PC-3 (cell line): ENCODE measurements at regions not wholly inside any gene's neighbourhood (a gene's known extent, or its start where the extent isn't known, plus 50 kb on each side); places are given as distances from the start of the nearest gene placed in this dataset.
A peak's percentile ranks its signal among the peaks of the same experiment; 100 is the strongest.

ENCODE experiments used
- ATAC-seq: fragments of 200-7000 bp; cut with Tn5 transposase; 2 replicates; pipeline ENCODE4 v1.9.1; 2020; ENCODE audit warnings: mild to moderate bottlenecking, moderate library complexity
- BruUV-seq: library from RNA; stranded (reverse); fragments of 400-500 nt; replicated peaks from 2 replicates; lab custom pipeline; 2021; lab: Mats Ljungman, UMichigan
- CTCF ChIA-PET: fragments of 300-600 bp; sonication (Branson Sonifier 250); formaldehyde crosslinking; loops from one replicate; lab custom pipeline; 2022; ENCODE audit warnings: antibody characterized with exemption; lab: Charles Lee
- POLR2A ChIA-PET: fragments of 300-600 bp; sonication (Branson Sonifier 250); formaldehyde crosslinking; loops from one replicate; lab custom pipeline; 2022; ENCODE audit warnings: antibody characterized with exemption; ENCODE audit not compliant: unreplicated experiment; lab: Charles Lee
- DNase-seq: peaks from one replicate; pipeline ENCODE4 v3.0.0-alpha.2; 2015
- H2AFZ ChIP-seq: fragments of 300-600 bp; sonication (generic); 2 replicates; pipeline ENCODE4 v1.6.0; 2016; ENCODE audit warnings: antibody characterized with exemption, low read length
- H3F3A ChIP-seq: fragments of 300-600 bp; sonication (generic); one replicate; pipeline ENCODE4 v1.6.0; 2017; ENCODE audit warnings: antibody characterized with exemption, low read length, control low read depth, mild to moderate bottlenecking; ENCODE audit not compliant: unreplicated experiment
- H3K27ac ChIP-seq: fragments of 300-600 bp; sonication (generic); 2 replicates; pipeline ENCODE4 v1.5.1; 2016; ENCODE audit warnings: mild to moderate bottlenecking, low read length
- H3K27me3 ChIP-seq: fragments of 300-600 bp; sonication (generic); 2 replicates; pipeline ENCODE4 v1.6.1; 2016; ENCODE audit warnings: low read length, mixed read lengths
- H3K36me3 ChIP-seq: fragments of 300-600 bp; sonication (generic); 2 replicates; pipeline ENCODE4 v1.6.1; 2016; ENCODE audit warnings: low read depth, mixed run types, low read length, mixed read lengths
- H3K4me1 ChIP-seq: fragments of 300-600 bp; sonication (generic); 2 replicates; pipeline ENCODE4 v1.5.1; 2016; ENCODE audit warnings: low read length; ENCODE audit not compliant: insufficient read depth
- H3K4me2 ChIP-seq: fragments of 300-600 bp; sonication (generic); 2 replicates; pipeline ENCODE4 v1.6.0; 2016; ENCODE audit warnings: low read length
- H3K4me3 ChIP-seq: fragments of 300-600 bp; sonication (generic); 2 replicates; pipeline ENCODE4 v1.5.1; 2016; ENCODE audit warnings: mild to moderate bottlenecking, low read length, mixed read lengths
- H3K79me2 ChIP-seq: fragments of 300-600 bp; sonication (generic); 2 replicates; pipeline ENCODE4 v1.6.1; 2017; ENCODE audit warnings: low read length, mixed read lengths
- H3K9ac ChIP-seq: fragments of 300-600 bp; sonication (generic); 2 replicates; pipeline ENCODE4 v1.6.0; 2016; ENCODE audit warnings: mild to moderate bottlenecking, low read length
- H3K9me2 ChIP-seq: fragments of 300-600 bp; sonication (generic); replicated peaks from 2 replicates; pipeline ENCODE4 v1.6.1; 2016; ENCODE audit warnings: mixed run types, low read length, mixed read lengths
- H3K9me3 ChIP-seq: fragments of 300-600 bp; sonication (generic); 2 replicates; pipeline ENCODE4 v1.6.1; 2016; ENCODE audit warnings: low read length, mixed read lengths
- H4K20me1 ChIP-seq: fragments of 300-600 bp; sonication (generic); 2 replicates; pipeline ENCODE4 v1.6.1; 2016; ENCODE audit warnings: low read length, mixed read lengths
- EZH2 ChIP-seq: fragments of 300-600 bp; sonication (generic); IDR thresholded peaks from one replicate; pipeline ENCODE4 v1.6.1; 2017; ENCODE audit warnings: antibody characterized with exemption, mild to moderate bottlenecking, low read length; ENCODE audit not compliant: unreplicated experiment
- EZH2phosphoT487 ChIP-seq: fragments of 300-600 bp; sonication (generic); IDR thresholded peaks from 2 replicates; pipeline ENCODE4 v1.6.1; 2018; ENCODE audit warnings: mild to moderate bottlenecking, antibody characterized with exemption, low read length, borderline replicate concordance
- intact Hi-C: fragments of 100-400 bp; cut with micrococcal nuclease; formaldehyde crosslinking; loops from 2 replicates; pipeline ENCODE4 v1.9.0; 2023
- TF ChIP-seq, protein P1 (sequence below): fragments of 300-600 bp; sonication (generic); conservative IDR thresholded peaks from 2 replicates; pipeline ENCODE4 v1.5.1; 2017; ENCODE audit warnings: antibody characterized with exemption, low read depth, mild to moderate bottlenecking, low read length

DNA sequence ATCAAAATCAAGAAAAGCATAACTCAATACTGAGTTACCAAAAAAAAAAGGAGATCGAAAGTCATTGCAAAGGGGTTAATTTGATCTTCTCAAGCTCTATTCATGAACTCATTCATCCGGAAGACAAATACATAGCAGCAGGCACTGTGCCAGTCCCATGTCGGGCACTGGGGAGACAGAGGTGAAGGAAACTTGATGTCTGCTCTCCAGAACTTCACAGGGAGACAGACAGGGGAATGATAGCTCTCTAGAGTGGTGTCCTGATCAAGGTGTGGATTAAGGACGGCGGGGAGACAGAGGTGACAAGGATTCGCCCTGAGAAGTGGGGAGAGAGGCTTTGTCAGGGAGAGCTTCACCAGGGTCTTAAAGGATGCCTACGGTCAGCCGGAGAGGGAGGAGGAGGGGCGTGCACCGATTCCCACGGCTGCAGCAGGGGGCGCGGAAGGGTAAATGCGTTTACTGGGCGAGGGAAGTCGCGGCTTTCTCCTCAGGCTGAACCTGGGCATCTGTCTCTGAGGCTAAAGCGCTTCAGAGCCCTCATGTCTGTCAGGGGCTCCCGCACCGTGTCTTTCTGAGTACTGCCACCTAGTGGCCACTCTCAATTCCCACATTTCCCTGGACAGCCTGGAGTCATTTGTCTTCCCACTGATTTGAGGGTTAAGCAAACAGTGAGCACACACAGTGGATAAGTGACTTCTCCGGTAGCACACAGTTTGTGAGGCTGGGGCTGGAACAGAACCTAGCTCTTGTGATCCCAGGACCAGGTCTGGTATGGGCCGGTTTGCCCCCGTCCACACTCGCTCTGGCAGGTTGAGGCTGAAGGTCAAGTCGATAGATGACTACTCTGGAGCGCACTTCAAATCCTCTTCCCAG, 152.8 kb downstream of the TENT5C start:
- peak; percentile 94 for ATAC-seq

DNA sequence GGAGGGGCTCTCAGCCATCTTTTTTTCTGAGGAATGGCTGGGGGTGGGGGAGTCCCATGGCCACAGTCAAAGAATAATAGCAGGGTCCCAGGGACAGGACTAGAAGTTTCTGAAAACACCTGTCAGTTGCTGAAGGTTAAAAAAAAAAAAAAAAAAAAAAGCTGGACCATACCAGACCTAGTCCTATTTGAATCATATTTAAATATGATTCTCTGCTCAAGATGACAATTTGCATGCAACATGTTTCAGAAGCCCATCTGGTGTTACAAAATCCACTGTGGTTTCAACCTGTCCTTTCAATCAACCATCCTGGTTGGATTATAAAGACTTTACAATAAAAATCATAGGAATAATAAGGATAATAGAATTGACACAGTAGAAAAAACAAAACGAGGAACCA, 153.7 kb downstream of the TENT5C start:
- Histone ChIP-seq H3K27me3 (no peaks in the 10 kb centered on the region), H3K9me3 (no peaks in the 10 kb centered on the region), H3K9me2 (no peaks in the 10 kb centered on the region), H3K27ac (no peak overlapping the region), H3K4me2 (no peak overlapping the region), H3K4me3 (no peak overlapping the region), H3K4me1 (peaks cover 18% of the 10 kb centered on the region), H3K79me2 (no peaks in the 10 kb centered on the region), H3K9ac (no peak overlapping the region), H4K20me1 (no peaks in the 10 kb centered on the region), H2AFZ (no peak overlapping the region), H3F3A (no peaks in the 10 kb centered on the region), H3K36me3 (no peaks in the 10 kb centered on the region)
- ChIA-PET POLR2A (interaction anchor here (0.6 kb wide), 1 partner anchor 93 kb away, joined by 3 read pairs; no protein-coding TSS in a partner anchor), CTCF (interaction anchor here (0.6 to 1.1 kb wide), 3 partner anchors 62 to 1883 kb away, joined by 3 to 6 read pairs (median 4); no protein-coding TSS in a partner anchor)
- BruUV-seq = no TSS peak
- no peak for DNase-seq
- no peak for TF ChIP-seq EZH2
- no peak for TF ChIP-seq EZH2phosphoT487
- ATAC-seq = no peak
- intact Hi-C loops = loop anchor here (1.0 to 10.0 kb wide), 6 partner anchors 53 to 695 kb away; partner anchors contain the start of gene TTF2

More for the DNA sequence above, 152.8 kb downstream of the TENT5C start:
- peak overlapping the region; percentile 53 for H3K27ac ChIP-seq
- no peaks in the 10 kb centered on the region for H3K27me3 ChIP-seq
- H3K4me3 ChIP-seq = peak overlapping the region; percentile 68
- no peaks in the 10 kb centered on the region for H3K79me2 ChIP-seq
- H3K36me3 ChIP-seq = no peaks in the 10 kb centered on the region
- peak overlapping the region; percentile 39; the same call in 1 of the 2 replicates for H3K9ac ChIP-seq
- H3K4me2 ChIP-seq = peak overlapping the region; percentile 89
- peak; percentile 96 for DNase-seq
- CTCF ChIA-PET = interaction anchor here (0.7 to 1.3 kb wide), 5 partner anchors 63 to 612 kb away, joined by 3 to 4 read pairs (median 3); no protein-coding TSS in a partner anchor
- H4K20me1 ChIP-seq = no peaks in the 10 kb centered on the region
- POLR2A ChIA-PET = no interaction called here
- peak overlapping the region; percentile 91 for H2AFZ ChIP-seq
- no TSS peak for BruUV-seq
- no peaks in the 10 kb centered on the region for H3F3A ChIP-seq
- no peaks in the 10 kb centered on the region for H3K9me3 ChIP-seq
- no peaks in the 10 kb centered on the region for H3K9me2 ChIP-seq
- intact Hi-C loops = loop anchor here (1.0 to 10.0 kb wide), 7 partner anchors 54 to 694 kb away; partner anchors contain the start of gene TTF2
- H3K4me1 ChIP-seq = peaks cover 22% of the 10 kb centered on the region
- TF ChIP-seq, protein P1, sequence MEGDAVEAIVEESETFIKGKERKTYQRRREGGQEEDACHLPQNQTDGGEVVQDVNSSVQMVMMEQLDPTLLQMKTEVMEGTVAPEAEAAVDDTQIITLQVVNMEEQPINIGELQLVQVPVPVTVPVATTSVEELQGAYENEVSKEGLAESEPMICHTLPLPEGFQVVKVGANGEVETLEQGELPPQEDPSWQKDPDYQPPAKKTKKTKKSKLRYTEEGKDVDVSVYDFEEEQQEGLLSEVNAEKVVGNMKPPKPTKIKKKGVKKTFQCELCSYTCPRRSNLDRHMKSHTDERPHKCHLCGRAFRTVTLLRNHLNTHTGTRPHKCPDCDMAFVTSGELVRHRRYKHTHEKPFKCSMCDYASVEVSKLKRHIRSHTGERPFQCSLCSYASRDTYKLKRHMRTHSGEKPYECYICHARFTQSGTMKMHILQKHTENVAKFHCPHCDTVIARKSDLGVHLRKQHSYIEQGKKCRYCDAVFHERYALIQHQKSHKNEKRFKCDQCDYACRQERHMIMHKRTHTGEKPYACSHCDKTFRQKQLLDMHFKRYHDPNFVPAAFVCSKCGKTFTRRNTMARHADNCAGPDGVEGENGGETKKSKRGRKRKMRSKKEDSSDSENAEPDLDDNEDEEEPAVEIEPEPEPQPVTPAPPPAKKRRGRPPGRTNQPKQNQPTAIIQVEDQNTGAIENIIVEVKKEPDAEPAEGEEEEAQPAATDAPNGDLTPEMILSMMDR = peak; percentile 91
- TF ChIP-seq EZH2phosphoT487 (no peak), EZH2 (no peak)

DNA sequence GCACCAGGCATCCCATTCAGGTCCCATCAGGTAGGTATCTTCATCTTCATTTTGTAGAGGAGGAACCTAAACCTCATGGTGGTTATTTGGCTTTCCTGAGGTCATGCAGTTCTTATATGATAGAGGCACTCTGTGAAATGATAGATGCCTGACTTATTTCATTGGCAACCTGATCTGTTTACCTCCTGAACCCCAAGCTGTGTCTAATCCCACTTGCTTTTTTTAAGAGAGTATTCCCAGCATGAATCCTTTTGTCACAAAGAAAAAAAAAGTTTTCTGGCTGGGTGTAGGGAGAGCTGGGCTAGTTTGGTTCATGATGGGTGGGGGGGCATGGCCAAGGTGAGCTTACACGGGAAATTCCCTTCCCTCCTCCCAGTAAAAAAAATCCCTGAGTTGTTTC, 154.2 kb downstream of the TENT5C start:
- Histone ChIP-seq H3F3A (no peaks in the 10 kb centered on the region), H4K20me1 (no peaks in the 10 kb centered on the region), H3K9ac (no peak overlapping the region), H3K4me3 (no peak overlapping the region), H3K27me3 (no peaks in the 10 kb centered on the region), H3K9me3 (no peaks in the 10 kb centered on the region), H3K4me1 (peaks cover 18% of the 10 kb centered on the region), H3K27ac (no peak overlapping the region), H3K36me3 (no peaks in the 10 kb centered on the region), H2AFZ (no peak overlapping the region), H3K79me2 (no peaks in the 10 kb centered on the region), H3K9me2 (no peaks in the 10 kb centered on the region), H3K4me2 (no peak overlapping the region)
- ATAC-seq (no peak), DNase-seq (no peak)
- BruUV-seq = no TSS peak
- intact Hi-C loops = no loop called here
- TF ChIP-seq, protein P1 = no peak
- no peak for TF ChIP-seq EZH2phosphoT487
- TF ChIP-seq EZH2 = no peak
- POLR2A ChIA-PET = interaction anchor here (0.6 kb wide), 1 partner anchor 92 kb away, joined by 3 read pairs; no protein-coding TSS in a partner anchor
- CTCF ChIA-PET = interaction anchor here (0.6 kb wide), 1 partner anchor 1883 kb away, joined by 6 read pairs; no protein-coding TSS in a partner anchor
